PFSK-1 (cell line): ENCODE measurements at regions not wholly inside any gene's neighbourhood (a gene's known extent, or its start where the extent isn't known, plus 50 kb on each side); places are given as distances from the start of the nearest gene placed in this dataset.

Experiments used
- FOXP2 ChIP-seq: optimal IDR thresholded peaks from 2 replicates; pipeline ENCODE3; 2011; ENCODE audit warnings: borderline replicate concordance, control low read depth, inconsistent platforms; ENCODE audit not compliant: insufficient read depth; ENCODE audit errors: extremely low read length, extremely low read depth
- POLR2AphosphoS5 ChIP-seq: IDR thresholded peaks from 2 replicates; pipeline ENCODE4 v1.6.1; 2012; ENCODE audit warnings: low read depth, mild to moderate bottlenecking, control low read depth, low read length, moderate library complexity
- SIN3A ChIP-seq: IDR thresholded peaks from 2 replicates; pipeline ENCODE4 v1.6.1; 2012; ENCODE audit warnings: mild to moderate bottlenecking, low read length, moderate library complexity, borderline replicate concordance; ENCODE audit not compliant: insufficient read depth
- TAF1 ChIP-seq: IDR thresholded peaks from 2 replicates; pipeline ENCODE4 v1.6.1; 2012; ENCODE audit warnings: low read length, control low read depth, borderline replicate concordance; ENCODE audit not compliant: insufficient read depth
- TF ChIP-seq, protein P1 (sequence below), 2 experiments: IDR thresholded peaks; 2 replicates each; pipeline versions ENCODE4 v1.6.1 to v1.8.0; 2011 to 2012; ENCODE audit warnings: low read depth in 2 of 2, low read length in 2 of 2, control low read depth in 1 of 2, inconsistent platforms in 1 of 2, mild to moderate bottlenecking in 1 of 2, moderate library complexity in 1 of 2; ENCODE audit not compliant: insufficient read depth in 1 of 2

DNA sequence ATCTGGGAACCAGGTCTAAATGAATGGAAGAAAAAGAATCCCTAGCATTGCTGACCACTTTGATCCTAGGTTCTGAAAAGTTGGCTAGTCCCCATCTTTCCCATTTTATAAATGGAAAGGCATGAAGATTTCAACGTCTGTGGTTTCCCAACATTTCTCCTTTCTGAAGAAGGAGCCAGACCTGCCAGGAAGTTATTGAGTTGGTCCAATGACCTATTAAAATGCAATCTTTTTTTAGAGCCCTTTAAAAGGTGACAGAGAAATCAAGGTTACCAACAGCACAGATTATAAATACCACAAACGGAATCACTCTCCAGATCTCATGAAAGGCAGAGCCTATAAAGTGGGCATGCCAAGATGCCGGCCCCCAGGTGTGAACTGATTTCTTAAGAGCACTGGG, 505.6 kb upstream of the THBS1 start:
- no peak for TF ChIP-seq POLR2AphosphoS5
- no peak for TF ChIP-seq FOXP2
- TF ChIP-seq TAF1: no peak
- TF ChIP-seq SIN3A: no peak
- TF ChIP-seq, protein P1, sequence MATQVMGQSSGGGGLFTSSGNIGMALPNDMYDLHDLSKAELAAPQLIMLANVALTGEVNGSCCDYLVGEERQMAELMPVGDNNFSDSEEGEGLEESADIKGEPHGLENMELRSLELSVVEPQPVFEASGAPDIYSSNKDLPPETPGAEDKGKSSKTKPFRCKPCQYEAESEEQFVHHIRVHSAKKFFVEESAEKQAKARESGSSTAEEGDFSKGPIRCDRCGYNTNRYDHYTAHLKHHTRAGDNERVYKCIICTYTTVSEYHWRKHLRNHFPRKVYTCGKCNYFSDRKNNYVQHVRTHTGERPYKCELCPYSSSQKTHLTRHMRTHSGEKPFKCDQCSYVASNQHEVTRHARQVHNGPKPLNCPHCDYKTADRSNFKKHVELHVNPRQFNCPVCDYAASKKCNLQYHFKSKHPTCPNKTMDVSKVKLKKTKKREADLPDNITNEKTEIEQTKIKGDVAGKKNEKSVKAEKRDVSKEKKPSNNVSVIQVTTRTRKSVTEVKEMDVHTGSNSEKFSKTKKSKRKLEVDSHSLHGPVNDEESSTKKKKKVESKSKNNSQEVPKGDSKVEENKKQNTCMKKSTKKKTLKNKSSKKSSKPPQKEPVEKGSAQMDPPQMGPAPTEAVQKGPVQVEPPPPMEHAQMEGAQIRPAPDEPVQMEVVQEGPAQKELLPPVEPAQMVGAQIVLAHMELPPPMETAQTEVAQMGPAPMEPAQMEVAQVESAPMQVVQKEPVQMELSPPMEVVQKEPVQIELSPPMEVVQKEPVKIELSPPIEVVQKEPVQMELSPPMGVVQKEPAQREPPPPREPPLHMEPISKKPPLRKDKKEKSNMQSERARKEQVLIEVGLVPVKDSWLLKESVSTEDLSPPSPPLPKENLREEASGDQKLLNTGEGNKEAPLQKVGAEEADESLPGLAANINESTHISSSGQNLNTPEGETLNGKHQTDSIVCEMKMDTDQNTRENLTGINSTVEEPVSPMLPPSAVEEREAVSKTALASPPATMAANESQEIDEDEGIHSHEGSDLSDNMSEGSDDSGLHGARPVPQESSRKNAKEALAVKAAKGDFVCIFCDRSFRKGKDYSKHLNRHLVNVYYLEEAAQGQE (IDR thresholded peaks at IDR 0.05; ENCODE audit: insufficient read depth in 1 of 2, low read depth in 2 of 2, low read length in 2 of 2): no peak

GRCh38 chr15:39075756-39076341, 505.0 kb upstream of the THBS1 start:
- TF ChIP-seq, protein P1 (IDR thresholded peaks at IDR 0.05; ENCODE audit: insufficient read depth in 1 of 2, low read depth in 2 of 2, low read length in 2 of 2): no peak
- no peak for TF ChIP-seq FOXP2
- TF ChIP-seq TAF1: no peak
- no peak for TF ChIP-seq SIN3A
- TF ChIP-seq POLR2AphosphoS5: no peak

- TF ChIP-seq SIN3A (no peak), TAF1 (no peak), POLR2AphosphoS5 (no peak), FOXP2 (no peak)
- TF ChIP-seq, protein P1 (IDR thresholded peaks at IDR 0.05; ENCODE audit: insufficient read depth in 1 of 2, low read depth in 2 of 2, low read length in 2 of 2): no peak
Measured at GRCh38 chr15:39078026-39078425, 502.9 kb upstream of the THBS1 start.

- no peak for TF ChIP-seq TAF1
- TF ChIP-seq, protein P1 (IDR thresholded peaks at IDR 0.05; ENCODE audit: insufficient read depth in 1 of 2, low read depth in 2 of 2, low read length in 2 of 2): no peak
- no peak for TF ChIP-seq POLR2AphosphoS5
- TF ChIP-seq SIN3A: no peak
- TF ChIP-seq FOXP2: no peak
Measured at GRCh38 chr15:39079296-39079847, 501.5 kb upstream of the THBS1 start.

DNA sequence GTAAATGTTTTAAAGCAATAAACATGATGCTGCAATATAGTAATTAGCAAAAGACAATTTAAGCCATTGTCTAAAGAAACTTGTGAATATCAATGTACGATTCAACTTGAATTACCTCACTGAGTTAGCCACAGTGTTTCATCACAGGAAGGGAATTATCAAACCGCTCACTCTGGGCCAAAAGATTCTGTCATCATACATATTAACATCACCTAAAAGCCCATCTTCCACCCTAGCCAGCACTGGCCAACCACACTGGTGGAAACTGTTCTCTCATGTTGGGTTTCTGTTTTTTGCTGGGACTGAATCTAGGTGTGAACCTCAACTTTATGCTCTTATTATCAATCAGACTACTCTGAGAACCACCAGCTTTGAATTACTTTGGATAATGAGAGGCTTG, 497.7 kb upstream of the THBS1 start:
- no peak for TF ChIP-seq SIN3A
- TF ChIP-seq, protein P1 (IDR thresholded peaks at IDR 0.05; ENCODE audit: insufficient read depth in 1 of 2, low read depth in 2 of 2, low read length in 2 of 2): no peak
- TF ChIP-seq POLR2AphosphoS5: no peak
- TF ChIP-seq TAF1: no peak
- no peak for TF ChIP-seq FOXP2
